WTC11 (cell line): ENCODE measurements at regions not wholly inside any gene's neighbourhood (a gene's known extent, or its start where the extent isn't known, plus 50 kb on each side); places are given as distances from the start of the nearest gene placed in this dataset.

Source experiments
- ATAC-seq: fragments of 200-7000 bp; cut with Tn5 transposase; 2 replicates; pipeline ENCODE4 v1.10.0; 2021; ENCODE audit warnings: mild to moderate bottlenecking, moderate library complexity
- CTCF ChIA-PET: fragments of 300-600 bp; sonication (Branson Sonifier 250); formaldehyde crosslinking; loops from one replicate; lab custom pipeline; 2021; ENCODE audit warnings: antibody characterized with exemption; lab: Charles Lee
- POLR2A ChIA-PET: fragments of 350-600 bp; sonication (Branson Sonifier 250); formaldehyde crosslinking; loops from one replicate; lab custom pipeline; 2021; ENCODE audit warnings: antibody characterized with exemption; lab: Charles Lee
- DNase-seq: peaks from one replicate; pipeline ENCODE4 v3.0.0; 2021; ENCODE audit warnings: low spot score
- H3K27ac Mint-ChIP-seq: 2 replicates; pipeline ENCODE4 v1.8.0; 2021; ENCODE audit warnings: mixed read lengths
- H3K27me3 Mint-ChIP-seq: 2 replicates; pipeline ENCODE4 v1.8.0; 2021; ENCODE audit warnings: low read depth, mild to moderate bottlenecking, moderate library complexity, mixed read lengths
- H3K36me3 Mint-ChIP-seq: 2 replicates; pipeline ENCODE4 v1.8.0; 2021; ENCODE audit warnings: mixed read lengths
- H3K4me1 Mint-ChIP-seq: 2 replicates; pipeline ENCODE4 v1.8.0; 2022; ENCODE audit warnings: mixed read lengths
- H3K4me3 Mint-ChIP-seq: 2 replicates; pipeline ENCODE4 v1.8.0; 2021; ENCODE audit warnings: mild to moderate bottlenecking, moderate library complexity, mixed read lengths
- H3K9me3 Mint-ChIP-seq: 2 replicates; pipeline ENCODE4 v1.8.0; 2021; ENCODE audit warnings: mixed read lengths
- CDX4 ChIP-seq: fragments of 250-450 bp; sonication (Bioruptor Pico); IDR thresholded peaks from 2 replicates; pipeline ENCODE4 v1.9.0; 2021; ENCODE audit warnings: moderate library complexity, mild to moderate bottlenecking, inconsistent platforms, borderline replicate concordance
- CREM ChIP-seq: sonication (generic); formaldehyde crosslinking; IDR thresholded peaks from 2 replicates; pipeline ENCODE4 v1.8.1; 2022; ENCODE audit warnings: mild to moderate bottlenecking, missing genetic modification reagents, moderate library complexity
- E2F5 ChIP-seq: sonication (generic); formaldehyde crosslinking; IDR thresholded peaks from 2 replicates; pipeline ENCODE4 v1.8.1; 2022; ENCODE audit warnings: mild to moderate bottlenecking, moderate library complexity, missing genetic modification reagents
- ELF4 ChIP-seq: sonication (generic); formaldehyde crosslinking; IDR thresholded peaks from 2 replicates; pipeline ENCODE4 v1.8.1; 2022; ENCODE audit warnings: low read depth, mild to moderate bottlenecking, moderate library complexity, missing genetic modification reagents
- EMX1 ChIP-seq: fragments of 250-450 bp; sonication (Bioruptor Pico); IDR thresholded peaks from 2 replicates; pipeline ENCODE4 v1.8.0; 2021; ENCODE audit warnings: mild to moderate bottlenecking
- FOXJ3 ChIP-seq: sonication (generic); formaldehyde crosslinking; IDR thresholded peaks from 2 replicates; pipeline ENCODE4 v1.9.0; 2021; ENCODE audit warnings: missing genetic modification reagents, mild to moderate bottlenecking, borderline replicate concordance
- USF1 ChIP-seq: sonication (generic); formaldehyde crosslinking; IDR thresholded peaks from 2 replicates; pipeline ENCODE4 v1.8.0; 2022; ENCODE audit warnings: mild to moderate bottlenecking, missing genetic modification reagents
- ZNF138 ChIP-seq: sonication (generic); formaldehyde crosslinking; conservative IDR thresholded peaks from 2 replicates; pipeline ENCODE4 v1.8.1; 2022; ENCODE audit warnings: mild to moderate bottlenecking, moderate library complexity, missing genetic modification reagents
- ZNF263 ChIP-seq: sonication (generic); formaldehyde crosslinking; IDR thresholded peaks from 2 replicates; pipeline ENCODE4 v1.8.1; 2022; ENCODE audit warnings: low read depth, mild to moderate bottlenecking, moderate library complexity, missing genetic modification reagents
- ZNF317 ChIP-seq: sonication (generic); formaldehyde crosslinking; IDR thresholded peaks from 2 replicates; pipeline ENCODE4 v1.8.1; 2023; ENCODE audit warnings: low read depth, mild to moderate bottlenecking, moderate library complexity, missing genetic modification reagents, borderline replicate concordance
- ZNF396 ChIP-seq: fragments of 250-450 bp; sonication (Bioruptor Pico); IDR thresholded peaks from 2 replicates; pipeline ENCODE4 v1.8.0; 2021; ENCODE audit warnings: mild to moderate bottlenecking, moderate library complexity, borderline replicate concordance
- TF ChIP-seq, protein P1 (sequence below): sonication (generic); formaldehyde crosslinking; IDR thresholded peaks from 2 replicates; pipeline ENCODE4 v1.8.1; 2023; ENCODE audit warnings: mild to moderate bottlenecking, missing genetic modification reagents
- TF ChIP-seq, protein P2 (sequence below): sonication (generic); formaldehyde crosslinking; IDR thresholded peaks from 2 replicates; pipeline ENCODE4 v1.8.1; 2023; ENCODE audit warnings: mild to moderate bottlenecking, missing genetic modification reagents, borderline replicate concordance
- TF ChIP-seq, protein P3 (sequence below): sonication (generic); formaldehyde crosslinking; IDR thresholded peaks from 2 replicates; pipeline ENCODE4 v1.8.1; 2023; ENCODE audit warnings: mild to moderate bottlenecking, missing genetic modification reagents
- TF ChIP-seq, protein P4 (sequence below): fragments of 250-450 bp; sonication (Bioruptor Pico); IDR thresholded peaks from 2 replicates; pipeline ENCODE4 v1.8.0; 2021; ENCODE audit warnings: mild to moderate bottlenecking
- TF ChIP-seq, protein P5 (sequence below): fragments of 200-600 bp; IDR thresholded peaks from 2 replicates; pipeline ENCODE4 v1.8.0; 2022; ENCODE audit warnings: antibody characterized with exemption

GRCh38 chr2:9144617-9145016 is 62.0 kb upstream of the ASAP2 start:
- TF ChIP-seq ZNF138 (CRISPR knock-in tag): no peak
- no peaks in the 10 kb centered on the region for H3K36me3 Mint-ChIP-seq
- peaks cover 63% of the 10 kb centered on the region for H3K27me3 Mint-ChIP-seq
- H3K27ac Mint-ChIP-seq: no peak overlapping the region
- H3K9me3 Mint-ChIP-seq: no peaks in the 10 kb centered on the region
- H3K4me3 Mint-ChIP-seq: no peak overlapping the region
- ChIA-PET POLR2A (no interaction called here), CTCF (interaction anchor here (0.7 to 3.0 kb wide), 4 partner anchors 15 to 278 kb away, joined by 4 to 16 read pairs (median 10); partner anchors contain the start of genes CPSF3 and ITGB1BP1)
- DNase-seq: no peak
- no peak for ATAC-seq
- H3K4me1 Mint-ChIP-seq: peaks cover 6% of the 10 kb centered on the region

DNA sequence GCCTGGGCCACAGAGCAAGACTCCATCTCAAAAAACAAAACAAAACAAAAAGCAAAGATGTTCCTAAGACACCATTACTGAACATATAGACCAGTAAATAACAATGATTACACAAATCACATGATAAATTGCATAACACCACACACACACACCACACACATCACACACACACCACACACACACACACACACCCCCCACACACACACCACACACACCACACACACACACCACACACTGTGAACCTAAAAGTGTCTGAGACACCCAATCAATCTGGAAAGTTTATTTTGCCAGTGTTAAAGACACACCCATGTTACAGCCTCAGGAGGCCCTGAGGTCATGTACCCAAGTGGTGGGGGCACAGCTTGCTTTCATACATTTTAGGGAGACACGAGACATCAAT is 62.6 kb upstream of the ASAP2 start:
- TF ChIP-seq EMX1: no peak
- no peak for TF ChIP-seq ZNF263 (CRISPR knock-in tag)
- TF ChIP-seq CREM (CRISPR knock-in tag): no peak
- TF ChIP-seq FOXJ3 (CRISPR knock-in tag): no peak
- no peak for TF ChIP-seq USF1 (CRISPR knock-in tag)
- TF ChIP-seq, protein P1, sequence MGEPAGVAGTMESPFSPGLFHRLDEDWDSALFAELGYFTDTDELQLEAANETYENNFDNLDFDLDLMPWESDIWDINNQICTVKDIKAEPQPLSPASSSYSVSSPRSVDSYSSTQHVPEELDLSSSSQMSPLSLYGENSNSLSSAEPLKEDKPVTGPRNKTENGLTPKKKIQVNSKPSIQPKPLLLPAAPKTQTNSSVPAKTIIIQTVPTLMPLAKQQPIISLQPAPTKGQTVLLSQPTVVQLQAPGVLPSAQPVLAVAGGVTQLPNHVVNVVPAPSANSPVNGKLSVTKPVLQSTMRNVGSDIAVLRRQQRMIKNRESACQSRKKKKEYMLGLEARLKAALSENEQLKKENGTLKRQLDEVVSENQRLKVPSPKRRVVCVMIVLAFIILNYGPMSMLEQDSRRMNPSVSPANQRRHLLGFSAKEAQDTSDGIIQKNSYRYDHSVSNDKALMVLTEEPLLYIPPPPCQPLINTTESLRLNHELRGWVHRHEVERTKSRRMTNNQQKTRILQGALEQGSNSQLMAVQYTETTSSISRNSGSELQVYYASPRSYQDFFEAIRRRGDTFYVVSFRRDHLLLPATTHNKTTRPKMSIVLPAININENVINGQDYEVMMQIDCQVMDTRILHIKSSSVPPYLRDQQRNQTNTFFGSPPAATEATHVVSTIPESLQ: no peak
- no peak for TF ChIP-seq ELF4 (CRISPR knock-in tag)
- TF ChIP-seq ZNF396: no peak
- no peak for TF ChIP-seq ZNF317 (CRISPR knock-in tag)
- TF ChIP-seq, protein P2, sequence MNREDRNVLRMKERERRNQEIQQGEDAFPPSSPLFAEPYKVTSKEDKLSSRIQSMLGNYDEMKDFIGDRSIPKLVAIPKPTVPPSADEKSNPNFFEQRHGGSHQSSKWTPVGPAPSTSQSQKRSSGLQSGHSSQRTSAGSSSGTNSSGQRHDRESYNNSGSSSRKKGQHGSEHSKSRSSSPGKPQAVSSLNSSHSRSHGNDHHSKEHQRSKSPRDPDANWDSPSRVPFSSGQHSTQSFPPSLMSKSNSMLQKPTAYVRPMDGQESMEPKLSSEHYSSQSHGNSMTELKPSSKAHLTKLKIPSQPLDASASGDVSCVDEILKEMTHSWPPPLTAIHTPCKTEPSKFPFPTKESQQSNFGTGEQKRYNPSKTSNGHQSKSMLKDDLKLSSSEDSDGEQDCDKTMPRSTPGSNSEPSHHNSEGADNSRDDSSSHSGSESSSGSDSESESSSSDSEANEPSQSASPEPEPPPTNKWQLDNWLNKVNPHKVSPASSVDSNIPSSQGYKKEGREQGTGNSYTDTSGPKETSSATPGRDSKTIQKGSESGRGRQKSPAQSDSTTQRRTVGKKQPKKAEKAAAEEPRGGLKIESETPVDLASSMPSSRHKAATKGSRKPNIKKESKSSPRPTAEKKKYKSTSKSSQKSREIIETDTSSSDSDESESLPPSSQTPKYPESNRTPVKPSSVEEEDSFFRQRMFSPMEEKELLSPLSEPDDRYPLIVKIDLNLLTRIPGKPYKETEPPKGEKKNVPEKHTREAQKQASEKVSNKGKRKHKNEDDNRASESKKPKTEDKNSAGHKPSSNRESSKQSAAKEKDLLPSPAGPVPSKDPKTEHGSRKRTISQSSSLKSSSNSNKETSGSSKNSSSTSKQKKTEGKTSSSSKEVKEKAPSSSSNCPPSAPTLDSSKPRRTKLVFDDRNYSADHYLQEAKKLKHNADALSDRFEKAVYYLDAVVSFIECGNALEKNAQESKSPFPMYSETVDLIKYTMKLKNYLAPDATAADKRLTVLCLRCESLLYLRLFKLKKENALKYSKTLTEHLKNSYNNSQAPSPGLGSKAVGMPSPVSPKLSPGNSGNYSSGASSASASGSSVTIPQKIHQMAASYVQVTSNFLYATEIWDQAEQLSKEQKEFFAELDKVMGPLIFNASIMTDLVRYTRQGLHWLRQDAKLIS (CRISPR knock-in tag): no peak
- no peak for TF ChIP-seq CDX4
- no peak for TF ChIP-seq E2F5 (CRISPR knock-in tag)
- TF ChIP-seq, protein P3, sequence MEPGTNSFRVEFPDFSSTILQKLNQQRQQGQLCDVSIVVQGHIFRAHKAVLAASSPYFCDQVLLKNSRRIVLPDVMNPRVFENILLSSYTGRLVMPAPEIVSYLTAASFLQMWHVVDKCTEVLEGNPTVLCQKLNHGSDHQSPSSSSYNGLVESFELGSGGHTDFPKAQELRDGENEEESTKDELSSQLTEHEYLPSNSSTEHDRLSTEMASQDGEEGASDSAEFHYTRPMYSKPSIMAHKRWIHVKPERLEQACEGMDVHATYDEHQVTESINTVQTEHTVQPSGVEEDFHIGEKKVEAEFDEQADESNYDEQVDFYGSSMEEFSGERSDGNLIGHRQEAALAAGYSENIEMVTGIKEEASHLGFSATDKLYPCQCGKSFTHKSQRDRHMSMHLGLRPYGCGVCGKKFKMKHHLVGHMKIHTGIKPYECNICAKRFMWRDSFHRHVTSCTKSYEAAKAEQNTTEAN: no peak
- TF ChIP-seq, protein P4, sequence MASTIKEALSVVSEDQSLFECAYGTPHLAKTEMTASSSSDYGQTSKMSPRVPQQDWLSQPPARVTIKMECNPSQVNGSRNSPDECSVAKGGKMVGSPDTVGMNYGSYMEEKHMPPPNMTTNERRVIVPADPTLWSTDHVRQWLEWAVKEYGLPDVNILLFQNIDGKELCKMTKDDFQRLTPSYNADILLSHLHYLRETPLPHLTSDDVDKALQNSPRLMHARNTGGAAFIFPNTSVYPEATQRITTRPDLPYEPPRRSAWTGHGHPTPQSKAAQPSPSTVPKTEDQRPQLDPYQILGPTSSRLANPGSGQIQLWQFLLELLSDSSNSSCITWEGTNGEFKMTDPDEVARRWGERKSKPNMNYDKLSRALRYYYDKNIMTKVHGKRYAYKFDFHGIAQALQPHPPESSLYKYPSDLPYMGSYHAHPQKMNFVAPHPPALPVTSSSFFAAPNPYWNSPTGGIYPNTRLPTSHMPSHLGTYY (CRISPR knock-in tag): no peak
- TF ChIP-seq ZNF138 (CRISPR knock-in tag): no peak
- TF ChIP-seq, protein P5, sequence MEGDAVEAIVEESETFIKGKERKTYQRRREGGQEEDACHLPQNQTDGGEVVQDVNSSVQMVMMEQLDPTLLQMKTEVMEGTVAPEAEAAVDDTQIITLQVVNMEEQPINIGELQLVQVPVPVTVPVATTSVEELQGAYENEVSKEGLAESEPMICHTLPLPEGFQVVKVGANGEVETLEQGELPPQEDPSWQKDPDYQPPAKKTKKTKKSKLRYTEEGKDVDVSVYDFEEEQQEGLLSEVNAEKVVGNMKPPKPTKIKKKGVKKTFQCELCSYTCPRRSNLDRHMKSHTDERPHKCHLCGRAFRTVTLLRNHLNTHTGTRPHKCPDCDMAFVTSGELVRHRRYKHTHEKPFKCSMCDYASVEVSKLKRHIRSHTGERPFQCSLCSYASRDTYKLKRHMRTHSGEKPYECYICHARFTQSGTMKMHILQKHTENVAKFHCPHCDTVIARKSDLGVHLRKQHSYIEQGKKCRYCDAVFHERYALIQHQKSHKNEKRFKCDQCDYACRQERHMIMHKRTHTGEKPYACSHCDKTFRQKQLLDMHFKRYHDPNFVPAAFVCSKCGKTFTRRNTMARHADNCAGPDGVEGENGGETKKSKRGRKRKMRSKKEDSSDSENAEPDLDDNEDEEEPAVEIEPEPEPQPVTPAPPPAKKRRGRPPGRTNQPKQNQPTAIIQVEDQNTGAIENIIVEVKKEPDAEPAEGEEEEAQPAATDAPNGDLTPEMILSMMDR: no peak
- ATAC-seq: no peak
- no peak for DNase-seq
- CTCF ChIA-PET: interaction anchor here (1.2 to 4.8 kb wide), 6 partner anchors 16 to 278 kb away, joined by 3 to 46 read pairs (median 16); partner anchors contain the start of genes ASAP2, CPSF3 and ITGB1BP1
- peaks cover 8% of the 10 kb centered on the region for H3K4me1 Mint-ChIP-seq
- H3K4me3 Mint-ChIP-seq: no peak overlapping the region
- no peak overlapping the region for H3K27ac Mint-ChIP-seq
- peaks cover 64% of the 10 kb centered on the region for H3K27me3 Mint-ChIP-seq
- POLR2A ChIA-PET: no interaction called here
- H3K9me3 Mint-ChIP-seq: no peaks in the 10 kb centered on the region
- no peaks in the 10 kb centered on the region for H3K36me3 Mint-ChIP-seq
